Neural cell (in vitro differentiated cells): ENCODE measurements at regions not wholly inside any gene's neighbourhood (a gene's known extent, or its start where the extent isn't known, plus 50 kb on each side); places are given as distances from the start of the nearest gene placed in this dataset.
A peak's percentile ranks its signal among the peaks of the same experiment; 100 is the strongest.

Experiments
- H2AFZ ChIP-seq: fragments of 200-600, 300-800 bp; sonication (generic), shearing (Covaris generic); 2 replicates; pipeline ENCODE4 v1.6.0; 2014; ENCODE audit warnings: low read depth, mild to moderate bottlenecking, antibody characterized with exemption, low read length, moderate library complexity
- H3F3A ChIP-seq: fragments of 200-600 bp; shearing (Covaris generic); 2 replicates; pipeline ENCODE4 v1.6.1; 2016; ENCODE audit warnings: mild to moderate bottlenecking, moderate library complexity, mixed read lengths, antibody characterized with exemption, low read length; ENCODE audit not compliant: insufficient read depth, poor library complexity, severe bottlenecking
- H3K27ac ChIP-seq: fragments of 200-600, 300-800 bp; sonication (generic), shearing (Covaris generic); 2 replicates; pipeline ENCODE4 v1.5.1; 2014; ENCODE audit warnings: mild to moderate bottlenecking, low read length, moderate library complexity
- H3K27me3 ChIP-seq: fragments of 300-800, 200-600 bp; sonication (generic), shearing (Covaris generic); 2 replicates; pipeline ENCODE4 v1.6.0; 2014; ENCODE audit warnings: mild to moderate bottlenecking, low read depth, low read length, moderate library complexity; ENCODE audit not compliant: insufficient read depth
- H3K36me3 ChIP-seq: fragments of 300-800, 200-600 bp; sonication (generic), shearing (Covaris generic); 2 replicates; pipeline ENCODE4 v1.5.1; 2014; ENCODE audit warnings: mild to moderate bottlenecking, antibody characterized with exemption, low read length, moderate library complexity; ENCODE audit not compliant: insufficient read depth
- H3K4me2 ChIP-seq: fragments of 300-800, 200-600 bp; sonication (generic), shearing (Covaris generic); 2 replicates; pipeline ENCODE4 v1.6.0; 2014; ENCODE audit warnings: mild to moderate bottlenecking, low read length
- H3K4me3 ChIP-seq: fragments of 300-800, 200-600 bp; sonication (generic), shearing (Covaris generic); 2 replicates; pipeline ENCODE4 v1.5.1; 2014; ENCODE audit warnings: mild to moderate bottlenecking, low read length, moderate library complexity
- H3K79me2 ChIP-seq: fragments of 200-600 bp; shearing (Covaris generic); replicated peaks from 2 replicates; pipeline ENCODE4 v1.6.0; 2014; ENCODE audit warnings: mild to moderate bottlenecking, low read length, moderate library complexity; ENCODE audit not compliant: insufficient read depth
- H3K9ac ChIP-seq: fragments of 300-800, 200-600 bp; sonication (generic), shearing (Covaris generic); 2 replicates; pipeline ENCODE4 v1.6.1; 2016; ENCODE audit warnings: mild to moderate bottlenecking, low read length, mixed read lengths
- H3K9me2 ChIP-seq: fragments of 200-600 bp; shearing (Covaris generic); 2 replicates; pipeline ENCODE4 v1.6.1; 2016; ENCODE audit warnings: mild to moderate bottlenecking, low read length, mixed read lengths; ENCODE audit not compliant: insufficient read depth
- H3K9me3 ChIP-seq: fragments of 200-600, 300-800 bp; sonication (generic), shearing (Covaris generic); 2 replicates; pipeline ENCODE4 v1.6.1; 2016; ENCODE audit warnings: mild to moderate bottlenecking, mixed run types, low read length, moderate library complexity, mixed read lengths
- H4K20me1 ChIP-seq: fragments of 200-600 bp; shearing (Covaris generic); 2 replicates; pipeline ENCODE4 v1.6.1; 2016; ENCODE audit warnings: mild to moderate bottlenecking, mixed run types; ENCODE audit not compliant: insufficient read depth
- EP300 ChIP-seq: fragments of 450-650 bp; conservative IDR thresholded peaks from 2 replicates; pipeline ENCODE4 v1.6.1; 2014; ENCODE audit warnings: antibody characterized with exemption, mild to moderate bottlenecking, moderate library complexity; ENCODE audit not compliant: poor library complexity, severe bottlenecking
- EZH2 ChIP-seq: fragments of 200-600, 300-800 bp; shearing (Covaris generic), sonication (generic); IDR thresholded peaks from 2 replicates; pipeline ENCODE4 v1.6.1; 2014; ENCODE audit warnings: antibody characterized with exemption, low read length, borderline replicate concordance, mild to moderate bottlenecking; ENCODE audit not compliant: insufficient read depth, poor library complexity, severe bottlenecking
- MXI1 ChIP-seq: fragments of 450-650 bp; conservative IDR thresholded peaks from 2 replicates; pipeline ENCODE4 v1.6.1; 2014; ENCODE audit warnings: antibody characterized with exemption, mild to moderate bottlenecking; ENCODE audit not compliant: poor library complexity, severe bottlenecking
- POLR2AphosphoS5 ChIP-seq: IDR thresholded peaks from 2 replicates; pipeline ENCODE4 v1.6.1; 2012
- RAD21 ChIP-seq: fragments of 450-650 bp; conservative IDR thresholded peaks from 2 replicates; pipeline ENCODE4 v1.6.1; 2014; ENCODE audit warnings: antibody characterized with exemption, mild to moderate bottlenecking, moderate library complexity
- SMC3 ChIP-seq: fragments of 450-650 bp; conservative IDR thresholded peaks from 2 replicates; pipeline ENCODE4 v1.6.1; 2014; ENCODE audit warnings: antibody characterized with exemption, mild to moderate bottlenecking, moderate library complexity; ENCODE audit not compliant: poor library complexity
- TAF1 ChIP-seq: IDR thresholded peaks from 2 replicates; pipeline ENCODE4 v1.6.1; 2012; ENCODE audit warnings: low read depth
- TF ChIP-seq, protein P1 (sequence below): fragments of 450-650 bp; IDR thresholded peaks from 2 replicates; pipeline ENCODE4 v1.5.1; 2014; ENCODE audit warnings: antibody characterized with exemption, mild to moderate bottlenecking, moderate library complexity; ENCODE audit not compliant: poor library complexity, severe bottlenecking
- TF ChIP-seq, protein P2 (sequence below): IDR thresholded peaks from 2 replicates; pipeline ENCODE4 v1.6.1; 2012; ENCODE audit warnings: borderline replicate concordance

DNA sequence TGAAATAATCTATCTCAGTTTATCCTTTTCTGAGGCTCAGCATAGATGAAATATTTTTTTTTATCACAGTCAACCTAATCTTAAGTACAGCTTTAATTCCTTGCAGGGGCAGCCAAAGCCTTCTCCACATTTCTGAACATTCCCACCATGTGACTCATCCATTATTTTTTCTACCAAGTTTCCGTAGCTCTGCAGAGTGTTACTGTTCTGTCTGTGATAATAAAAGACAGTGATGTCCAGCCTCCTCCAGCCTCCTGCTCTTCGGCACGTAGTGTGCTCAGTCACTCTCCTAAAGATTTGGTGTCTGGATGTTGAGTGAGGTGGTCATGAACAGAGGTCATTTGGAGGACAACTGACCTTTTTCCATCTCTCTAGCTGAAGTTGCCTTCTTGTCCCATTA is 338.1 kb upstream of the ADAMTS16 start:
- no peak overlapping the region for H2AFZ ChIP-seq
- no peaks in the 10 kb centered on the region for H3K9me2 ChIP-seq
- H3K4me2 ChIP-seq = no peak overlapping the region
- H3K27ac ChIP-seq = no peak overlapping the region
- H4K20me1 ChIP-seq = no peaks in the 10 kb centered on the region
- TF ChIP-seq, protein P1, sequence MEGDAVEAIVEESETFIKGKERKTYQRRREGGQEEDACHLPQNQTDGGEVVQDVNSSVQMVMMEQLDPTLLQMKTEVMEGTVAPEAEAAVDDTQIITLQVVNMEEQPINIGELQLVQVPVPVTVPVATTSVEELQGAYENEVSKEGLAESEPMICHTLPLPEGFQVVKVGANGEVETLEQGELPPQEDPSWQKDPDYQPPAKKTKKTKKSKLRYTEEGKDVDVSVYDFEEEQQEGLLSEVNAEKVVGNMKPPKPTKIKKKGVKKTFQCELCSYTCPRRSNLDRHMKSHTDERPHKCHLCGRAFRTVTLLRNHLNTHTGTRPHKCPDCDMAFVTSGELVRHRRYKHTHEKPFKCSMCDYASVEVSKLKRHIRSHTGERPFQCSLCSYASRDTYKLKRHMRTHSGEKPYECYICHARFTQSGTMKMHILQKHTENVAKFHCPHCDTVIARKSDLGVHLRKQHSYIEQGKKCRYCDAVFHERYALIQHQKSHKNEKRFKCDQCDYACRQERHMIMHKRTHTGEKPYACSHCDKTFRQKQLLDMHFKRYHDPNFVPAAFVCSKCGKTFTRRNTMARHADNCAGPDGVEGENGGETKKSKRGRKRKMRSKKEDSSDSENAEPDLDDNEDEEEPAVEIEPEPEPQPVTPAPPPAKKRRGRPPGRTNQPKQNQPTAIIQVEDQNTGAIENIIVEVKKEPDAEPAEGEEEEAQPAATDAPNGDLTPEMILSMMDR = no peak
- TF ChIP-seq MXI1 (no peak), EZH2 (no peak), POLR2AphosphoS5 (no peak), RAD21 (no peak), TAF1 (no peak), EP300 (no peak), SMC3 (no peak)
- TF ChIP-seq, protein P2, sequence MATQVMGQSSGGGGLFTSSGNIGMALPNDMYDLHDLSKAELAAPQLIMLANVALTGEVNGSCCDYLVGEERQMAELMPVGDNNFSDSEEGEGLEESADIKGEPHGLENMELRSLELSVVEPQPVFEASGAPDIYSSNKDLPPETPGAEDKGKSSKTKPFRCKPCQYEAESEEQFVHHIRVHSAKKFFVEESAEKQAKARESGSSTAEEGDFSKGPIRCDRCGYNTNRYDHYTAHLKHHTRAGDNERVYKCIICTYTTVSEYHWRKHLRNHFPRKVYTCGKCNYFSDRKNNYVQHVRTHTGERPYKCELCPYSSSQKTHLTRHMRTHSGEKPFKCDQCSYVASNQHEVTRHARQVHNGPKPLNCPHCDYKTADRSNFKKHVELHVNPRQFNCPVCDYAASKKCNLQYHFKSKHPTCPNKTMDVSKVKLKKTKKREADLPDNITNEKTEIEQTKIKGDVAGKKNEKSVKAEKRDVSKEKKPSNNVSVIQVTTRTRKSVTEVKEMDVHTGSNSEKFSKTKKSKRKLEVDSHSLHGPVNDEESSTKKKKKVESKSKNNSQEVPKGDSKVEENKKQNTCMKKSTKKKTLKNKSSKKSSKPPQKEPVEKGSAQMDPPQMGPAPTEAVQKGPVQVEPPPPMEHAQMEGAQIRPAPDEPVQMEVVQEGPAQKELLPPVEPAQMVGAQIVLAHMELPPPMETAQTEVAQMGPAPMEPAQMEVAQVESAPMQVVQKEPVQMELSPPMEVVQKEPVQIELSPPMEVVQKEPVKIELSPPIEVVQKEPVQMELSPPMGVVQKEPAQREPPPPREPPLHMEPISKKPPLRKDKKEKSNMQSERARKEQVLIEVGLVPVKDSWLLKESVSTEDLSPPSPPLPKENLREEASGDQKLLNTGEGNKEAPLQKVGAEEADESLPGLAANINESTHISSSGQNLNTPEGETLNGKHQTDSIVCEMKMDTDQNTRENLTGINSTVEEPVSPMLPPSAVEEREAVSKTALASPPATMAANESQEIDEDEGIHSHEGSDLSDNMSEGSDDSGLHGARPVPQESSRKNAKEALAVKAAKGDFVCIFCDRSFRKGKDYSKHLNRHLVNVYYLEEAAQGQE = no peak
- no peaks in the 10 kb centered on the region for H3K36me3 ChIP-seq
- no peak overlapping the region for H3K4me3 ChIP-seq
- H3K9me3 ChIP-seq = no peaks in the 10 kb centered on the region
- H3F3A ChIP-seq = no peaks in the 10 kb centered on the region
- H3K79me2 ChIP-seq = no peaks in the 10 kb centered on the region
- H3K27me3 ChIP-seq = peaks cover 6% of the 10 kb centered on the region
- H3K9ac ChIP-seq = no peak overlapping the region

DNA sequence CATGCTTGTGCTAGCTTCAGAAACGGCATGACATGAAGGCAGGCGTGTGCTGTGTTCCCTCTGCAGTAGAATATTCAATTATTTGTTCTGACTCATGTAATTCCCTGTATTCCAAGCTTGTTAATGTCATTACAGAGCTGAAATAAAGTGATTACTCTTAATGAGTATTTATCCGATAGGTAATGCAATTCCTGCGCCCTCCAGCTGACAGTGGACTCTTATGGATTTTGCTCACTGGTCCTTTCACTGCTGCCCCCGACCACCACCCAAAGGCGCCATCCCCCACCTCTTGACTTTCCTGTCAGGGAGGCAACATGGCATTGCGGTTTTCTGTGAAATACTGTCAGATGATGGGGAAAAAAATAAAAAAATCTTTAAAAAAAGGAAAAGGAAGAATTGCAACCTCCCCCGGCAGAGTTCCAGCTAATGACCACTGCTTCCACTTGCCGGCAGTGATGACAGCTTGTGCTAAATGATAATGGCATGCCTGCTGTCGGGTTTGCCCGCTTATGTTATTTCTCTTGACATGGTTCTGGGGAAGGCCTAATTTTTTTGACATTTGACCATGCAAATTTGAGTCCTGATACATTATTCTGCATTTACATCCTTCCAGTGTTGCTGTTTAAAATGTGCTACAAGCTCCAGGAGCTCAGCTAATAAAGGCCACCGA is 335.3 kb upstream of the ADAMTS16 start:
- peak overlapping the region; percentile 44 for H3K4me3 ChIP-seq
- no peaks in the 10 kb centered on the region for H3K36me3 ChIP-seq
- peak overlapping the region; percentile 32 for H3K4me2 ChIP-seq
- TF ChIP-seq RAD21 (no peak), EP300 (peak; percentile 47), EZH2 (no peak), SMC3 (no peak), POLR2AphosphoS5 (no peak), TAF1 (no peak), MXI1 (no peak)
- TF ChIP-seq, protein P1 = no peak
- TF ChIP-seq, protein P2 = peak; percentile 73
- H3K79me2 ChIP-seq = no peaks in the 10 kb centered on the region
- H4K20me1 ChIP-seq = no peaks in the 10 kb centered on the region
- no peaks in the 10 kb centered on the region for H3F3A ChIP-seq
- no peaks in the 10 kb centered on the region for H3K9me2 ChIP-seq
- peaks cover 9% of the 10 kb centered on the region for H3K27me3 ChIP-seq
- H3K9ac ChIP-seq = no peak overlapping the region
- H2AFZ ChIP-seq = no peak overlapping the region
- peak overlapping the region; percentile 1 for H3K27ac ChIP-seq
- no peaks in the 10 kb centered on the region for H3K9me3 ChIP-seq
